ENCODE measurements at regions not wholly inside any gene's neighbourhood (a gene's known extent, or its start where the extent isn't known, plus 50 kb on each side); places are given as distances from the start of the nearest gene placed in this dataset.

DNA sequence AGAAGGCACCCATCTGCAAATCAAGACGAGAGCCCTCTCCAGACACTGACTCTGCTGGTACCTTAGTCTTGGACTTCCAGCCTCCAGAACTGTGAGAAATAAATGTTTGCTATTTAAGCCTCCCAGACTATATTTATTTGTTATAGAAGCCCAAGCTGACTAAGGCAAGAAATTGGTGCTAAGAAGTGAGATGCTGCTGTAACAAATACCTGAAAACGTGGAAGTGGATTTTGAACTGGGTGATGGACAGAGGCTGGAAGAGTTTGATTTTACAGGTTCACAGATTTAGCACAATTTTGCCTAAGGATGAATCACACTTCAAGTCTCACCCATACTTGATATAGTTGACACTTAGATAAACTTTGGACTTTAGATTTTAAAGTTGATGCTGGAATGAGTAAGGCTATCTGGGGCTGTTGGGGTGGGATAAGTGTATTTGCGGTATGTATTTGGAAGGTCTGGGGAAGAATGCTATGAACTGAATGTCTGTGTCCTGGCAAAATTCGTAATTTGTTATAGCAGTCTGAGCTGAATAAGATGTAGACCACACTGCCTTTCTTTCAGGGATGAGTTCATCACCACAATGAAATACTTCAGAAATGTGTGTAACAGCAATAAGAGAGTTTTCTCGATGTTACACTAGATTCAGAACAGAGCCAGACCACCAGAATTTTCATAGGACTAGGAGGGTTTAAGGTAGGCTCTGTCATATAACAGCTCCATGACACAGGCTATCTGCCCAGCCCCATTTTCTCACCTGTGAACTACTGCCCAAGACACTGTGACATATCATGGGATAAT is 120.5 kb upstream of the LMCD1 start:
- TF ChIP-seq, protein P1, sequence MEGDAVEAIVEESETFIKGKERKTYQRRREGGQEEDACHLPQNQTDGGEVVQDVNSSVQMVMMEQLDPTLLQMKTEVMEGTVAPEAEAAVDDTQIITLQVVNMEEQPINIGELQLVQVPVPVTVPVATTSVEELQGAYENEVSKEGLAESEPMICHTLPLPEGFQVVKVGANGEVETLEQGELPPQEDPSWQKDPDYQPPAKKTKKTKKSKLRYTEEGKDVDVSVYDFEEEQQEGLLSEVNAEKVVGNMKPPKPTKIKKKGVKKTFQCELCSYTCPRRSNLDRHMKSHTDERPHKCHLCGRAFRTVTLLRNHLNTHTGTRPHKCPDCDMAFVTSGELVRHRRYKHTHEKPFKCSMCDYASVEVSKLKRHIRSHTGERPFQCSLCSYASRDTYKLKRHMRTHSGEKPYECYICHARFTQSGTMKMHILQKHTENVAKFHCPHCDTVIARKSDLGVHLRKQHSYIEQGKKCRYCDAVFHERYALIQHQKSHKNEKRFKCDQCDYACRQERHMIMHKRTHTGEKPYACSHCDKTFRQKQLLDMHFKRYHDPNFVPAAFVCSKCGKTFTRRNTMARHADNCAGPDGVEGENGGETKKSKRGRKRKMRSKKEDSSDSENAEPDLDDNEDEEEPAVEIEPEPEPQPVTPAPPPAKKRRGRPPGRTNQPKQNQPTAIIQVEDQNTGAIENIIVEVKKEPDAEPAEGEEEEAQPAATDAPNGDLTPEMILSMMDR (IDR thresholded peaks at IDR 0.05) = no peak
- TF ChIP-seq POLR2A (IDR thresholded peaks at IDR 0.05) = no peak
